Anterior cingulate cortex (tissue), 58 donors: ENCODE measurements at regions not wholly inside any gene's neighbourhood (a gene's known extent, or its start where the extent isn't known, plus 50 kb on each side); places are given as distances from the start of the nearest gene placed in this dataset.
A peak's percentile ranks its signal among the peaks of the same experiment; 100 is the strongest.

Source experiments
- DNase-seq, 58 donors: peaks; one replicate each; lab custom pipeline; 2025; lab: John Stamatoyannopoulos, UW

DNA sequence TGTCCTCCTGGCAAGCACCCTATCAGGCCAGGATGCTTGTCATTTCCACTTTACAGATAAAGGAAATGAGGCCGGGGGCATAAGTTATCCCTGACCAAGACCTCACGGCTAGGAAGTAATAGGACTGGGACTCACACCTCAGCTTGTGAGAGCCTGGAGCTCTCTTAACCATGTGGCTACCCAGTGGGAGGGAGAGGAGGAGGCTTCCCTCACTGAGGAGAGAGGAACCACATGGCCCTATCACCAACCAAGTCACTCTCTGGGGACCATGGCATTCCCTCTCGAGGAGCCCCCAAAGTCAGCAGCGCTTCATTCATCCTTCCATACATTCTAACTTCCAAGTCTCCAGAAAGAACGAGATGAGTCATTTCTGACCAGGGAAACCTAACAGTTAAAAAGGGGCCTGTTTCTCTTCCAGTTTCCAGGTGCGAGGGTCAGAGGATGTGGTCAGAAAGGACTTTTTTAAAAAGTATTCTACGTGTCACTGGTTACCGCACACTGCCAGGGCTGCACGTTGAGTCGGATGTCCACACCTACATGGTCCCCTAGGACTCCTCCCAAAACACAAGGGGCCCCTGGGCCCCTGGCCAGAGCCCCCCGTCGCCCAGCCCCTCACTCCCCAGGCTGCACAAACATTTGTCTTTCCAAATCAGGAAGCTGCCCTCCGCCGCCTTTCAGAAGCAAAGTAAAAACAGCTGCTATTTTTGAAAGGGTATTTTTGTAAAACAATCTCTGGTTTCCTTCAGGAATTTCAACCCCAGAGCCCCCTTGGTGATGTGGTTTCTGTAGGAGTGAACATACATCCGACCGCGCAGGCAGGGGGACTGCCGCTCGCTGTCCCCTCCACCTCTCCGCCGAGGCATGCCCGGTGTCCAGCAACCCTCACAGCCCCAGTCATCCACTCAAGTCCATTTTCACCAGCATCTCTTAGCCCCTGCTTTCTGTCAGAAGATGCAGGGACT lies 128.2 kb upstream of the CHST15 start:
- no peak for DNase-seq

DNA sequence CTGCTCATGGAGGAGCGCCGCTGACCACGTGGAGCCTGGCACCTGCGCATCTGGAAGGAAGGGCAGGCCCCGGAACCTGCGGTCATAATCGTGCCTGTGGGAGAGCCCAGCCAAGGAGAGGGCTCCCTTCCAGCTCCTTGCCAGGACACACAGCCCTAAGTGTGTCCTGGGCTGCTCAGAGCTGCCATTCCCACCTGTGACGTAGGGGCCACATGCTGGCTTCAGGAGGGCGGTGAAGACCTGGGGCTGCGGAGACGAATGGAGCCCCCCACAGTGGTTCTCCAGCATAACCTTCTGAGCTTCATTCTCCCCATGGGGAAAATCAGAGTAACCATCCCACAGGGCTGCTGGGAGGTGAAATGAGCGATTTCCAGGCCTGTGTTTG lies 127.6 kb upstream of the CHST15 start:
- DNase-seq, result no peak

DNA sequence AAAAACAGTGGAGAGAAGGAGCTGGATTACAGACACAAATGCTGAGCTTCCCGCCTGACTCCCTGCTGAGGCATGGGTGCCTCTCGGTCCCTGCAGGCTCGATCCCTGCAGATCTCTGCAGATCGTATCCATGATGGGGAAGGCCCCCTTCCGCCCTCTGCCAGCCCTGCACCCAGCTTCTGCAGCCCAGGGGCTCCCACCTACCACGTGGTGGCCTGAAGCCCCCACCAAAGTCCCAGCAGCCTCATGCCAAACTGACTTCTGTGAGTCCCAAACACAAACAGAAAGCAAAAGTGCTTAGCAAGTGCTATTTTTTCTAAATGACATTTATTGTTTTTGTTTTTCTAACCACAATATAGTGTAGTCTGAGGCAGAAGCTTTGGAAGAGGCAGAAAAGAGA lies 127.1 kb upstream of the CHST15 start:
- DNase-seq, result no peak

- no peak for DNase-seq
These were observed 126.3 kb upstream of the CHST15 start for GRCh38 chr10:124219655-124220054.

- DNase-seq, result no peak
These were observed 125.7 kb upstream of the CHST15 start for GRCh38 chr10:124219062-124219461.

GRCh38 chr10:124217906-124218804 lies 124.8 kb upstream of the CHST15 start:
- DNase-seq, result no peak

DNA sequence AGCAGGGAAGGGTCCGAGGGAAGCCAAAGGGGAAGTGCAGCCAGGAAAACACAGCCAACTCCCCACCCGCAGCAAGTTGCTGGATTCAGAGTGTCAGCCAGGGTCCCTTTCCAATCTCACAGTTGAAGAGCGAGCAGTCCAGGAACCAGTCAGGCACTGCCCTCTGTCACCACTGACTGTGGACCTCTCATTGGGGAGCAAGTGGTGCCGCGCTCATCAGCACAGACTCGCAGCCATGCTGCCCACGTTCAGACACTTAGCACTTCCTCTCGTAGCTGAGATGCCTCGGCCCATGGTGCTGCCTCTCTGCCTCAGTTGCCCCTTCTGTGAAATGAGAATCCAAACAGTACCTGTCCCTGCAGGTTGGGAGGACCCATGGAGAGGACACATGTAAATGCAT lies 123.6 kb upstream of the CHST15 start:
- no peak for DNase-seq

DNA sequence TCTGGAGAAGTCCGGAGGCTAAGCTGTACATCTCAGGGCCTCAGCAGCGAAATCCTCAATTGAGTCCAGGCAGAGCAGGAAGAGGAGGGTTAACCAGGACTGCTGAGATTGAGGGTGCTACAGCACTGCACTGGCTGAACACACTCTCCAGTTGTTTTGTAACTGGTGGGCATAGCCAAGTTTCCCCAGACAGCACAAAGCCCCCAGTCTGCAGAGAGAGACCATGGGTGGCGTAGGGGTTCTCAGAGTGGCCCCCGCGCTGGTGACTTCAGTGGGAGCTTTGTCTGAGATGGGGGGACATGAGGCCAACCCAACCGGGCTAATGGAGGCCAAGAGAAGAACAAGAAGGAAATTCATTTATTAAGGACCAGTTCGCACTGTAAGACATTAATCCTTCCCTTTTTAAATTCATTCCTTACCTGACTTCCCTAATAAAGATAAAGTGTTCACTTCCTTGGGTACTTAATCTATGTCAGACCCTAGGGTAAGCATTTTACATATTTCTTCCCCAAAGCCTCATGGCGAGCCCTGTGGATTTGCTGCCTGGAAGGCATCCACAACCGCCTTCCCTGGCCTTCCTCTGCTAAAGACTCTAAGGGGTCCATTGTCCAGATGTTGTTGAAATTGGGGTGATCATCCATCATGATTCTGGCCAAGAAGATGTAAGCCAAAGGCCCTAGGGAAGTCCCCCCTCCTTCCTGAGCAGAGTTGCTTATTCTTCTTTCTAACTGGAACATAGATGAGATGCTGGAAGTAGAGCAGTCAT lies 121.4 kb upstream of the CHST15 start:
- no peak for DNase-seq

DNA sequence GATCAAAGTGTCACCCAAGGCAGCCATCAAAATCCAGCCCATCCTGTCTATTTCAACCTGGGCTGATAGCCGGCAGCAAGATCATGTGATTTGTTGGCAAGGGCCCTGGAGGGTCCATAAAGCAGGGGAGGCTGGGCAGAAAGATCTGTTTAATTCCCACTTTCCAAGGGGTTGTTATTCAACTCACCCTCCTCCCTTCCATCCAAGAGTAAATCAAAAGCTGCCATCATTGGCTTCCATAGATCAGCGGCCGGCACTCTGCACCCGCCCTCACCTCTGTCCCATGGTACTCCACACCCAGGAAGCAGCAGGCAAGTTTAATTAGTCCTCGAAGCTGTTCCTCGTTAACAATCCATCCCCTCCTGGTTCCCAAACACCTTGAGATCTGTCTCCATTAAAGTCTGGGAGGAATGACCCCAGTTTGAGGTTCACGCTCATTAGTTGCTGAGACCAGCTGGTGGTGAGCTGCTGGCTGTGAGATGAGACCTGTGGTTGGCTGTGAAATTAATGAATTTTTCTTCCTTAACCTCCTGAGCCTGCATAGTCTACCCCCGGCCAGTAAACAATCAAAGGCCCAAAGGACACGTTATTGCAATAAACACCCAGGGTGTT lies 120.6 kb upstream of the CHST15 start:
- no peak for DNase-seq

GRCh38 chr10:124213471-124213870 lies 120.1 kb upstream of the CHST15 start:
- DNase-seq, result no peak

DNA sequence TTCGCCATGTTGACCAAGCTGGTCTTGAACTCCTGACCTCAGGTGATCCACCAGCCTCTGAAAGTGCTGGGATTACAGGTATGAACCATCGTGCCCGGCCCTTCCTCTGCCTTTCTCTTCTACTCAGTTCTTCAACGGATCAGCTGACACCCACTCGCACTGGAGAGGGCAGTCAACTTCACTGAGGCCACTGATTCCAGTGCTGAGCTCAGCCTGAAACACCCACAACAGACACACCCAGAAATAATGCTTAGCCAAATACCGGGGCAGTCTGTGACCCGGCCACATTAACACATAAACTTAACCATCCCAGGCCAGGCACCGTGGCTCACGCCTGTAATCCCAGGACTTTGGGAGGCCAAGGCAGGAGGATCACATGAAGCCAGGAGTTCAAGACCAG lies 119.3 kb upstream of the CHST15 start:
- no peak for DNase-seq

- no peak for DNase-seq
These were observed 118.5 kb upstream of the CHST15 start for GRCh38 chr10:124211921-124212320.

GRCh38 chr10:124210263-124210662 lies 116.9 kb upstream of the CHST15 start:
- no peak for DNase-seq

GRCh38 chr10:124207391-124207790 lies 114.0 kb upstream of the CHST15 start:
- no peak for DNase-seq

GRCh38 chr10:124206616-124207015 lies 113.2 kb upstream of the CHST15 start:
- DNase-seq, result peak in 7 of 58 donors; percentile 2 to 37 (median 16)

DNA sequence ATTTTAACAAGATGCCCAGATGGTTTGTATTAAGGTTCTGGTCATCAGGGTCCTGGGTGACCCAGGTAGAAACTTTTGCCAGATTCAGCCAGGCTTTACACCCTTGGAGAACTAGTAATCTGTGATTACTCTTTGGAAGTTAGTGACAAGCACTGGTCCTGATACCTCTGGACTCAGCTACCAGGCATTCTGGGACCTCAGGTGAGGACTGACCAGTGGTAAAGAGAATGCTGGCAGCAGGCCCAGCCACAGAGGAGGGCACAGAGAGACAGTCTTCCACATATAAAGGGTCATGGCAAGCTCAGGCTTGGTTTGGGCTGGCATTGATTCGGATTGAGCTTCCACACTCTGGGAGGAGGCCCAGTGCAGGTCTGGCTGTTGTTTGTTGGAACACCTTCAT lies 112.0 kb upstream of the CHST15 start:
- DNase-seq, result no peak

GRCh38 chr10:124204726-124205125 lies 111.3 kb upstream of the CHST15 start:
- DNase-seq, result no peak

DNA sequence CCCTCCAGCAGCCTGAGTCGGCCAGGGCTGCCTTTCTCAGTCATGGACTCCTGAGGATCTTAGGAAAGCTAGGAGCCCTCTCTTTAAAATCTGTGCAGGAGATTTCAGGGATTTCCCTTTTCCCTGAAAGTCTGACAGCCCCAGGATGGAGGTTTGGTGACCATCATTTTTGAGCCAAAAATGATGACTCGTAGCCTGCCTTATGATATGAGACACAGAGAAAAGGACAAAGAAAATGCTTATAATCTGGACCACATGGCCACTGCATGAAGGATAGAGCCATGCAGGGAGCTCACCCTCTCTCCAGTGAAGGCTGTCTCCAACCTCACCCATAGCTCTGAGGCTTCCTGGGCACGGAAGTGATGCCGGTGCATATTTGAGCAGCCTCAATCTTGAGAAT lies 106.6 kb upstream of the CHST15 start:
- no peak for DNase-seq

DNA sequence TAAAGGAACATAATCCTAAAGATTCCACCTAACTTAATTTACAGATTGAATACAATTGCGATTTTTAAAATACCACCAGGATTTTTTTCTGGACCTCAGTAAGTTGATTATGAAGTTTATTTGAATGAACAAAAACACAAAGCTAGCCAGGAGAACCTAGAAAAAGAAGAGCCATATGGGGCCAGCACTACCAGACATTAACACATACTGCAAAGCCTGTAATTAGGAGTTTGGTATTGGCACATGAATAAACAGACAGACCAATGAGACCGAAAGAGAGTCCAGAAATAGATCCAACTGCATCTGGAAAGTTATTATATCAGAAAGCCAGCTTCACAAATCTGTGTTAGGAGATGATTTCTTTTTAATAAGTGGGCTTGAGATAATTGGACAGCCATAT lies 105.5 kb upstream of the CHST15 start:
- no peak for DNase-seq

- DNase-seq, result no peak
These were observed 104.7 kb upstream of the CHST15 start for GRCh38 chr10:124198125-124198501.
